CD1c-positive myeloid dendritic cell (primary cell): ENCODE measurements at regions not wholly inside any gene's neighbourhood (a gene's known extent, or its start where the extent isn't known, plus 50 kb on each side); places are given as distances from the start of the nearest gene placed in this dataset.

Source experiments
- DNase-seq: peaks from one replicate; pipeline ENCODE4 v3.0.0-alpha.2; 2016; ENCODE audit errors: extremely low spot score

- DNase-seq: no peak
These were observed 304.4 kb downstream of the KCNS3 start for GRCh38 chr2:18182861-18183260.

- no peak for DNase-seq
These were observed 302.4 kb downstream of the KCNS3 start for GRCh38 chr2:18180912-18181311.

- no peak for DNase-seq
These were observed 301.7 kb downstream of the KCNS3 start for GRCh38 chr2:18180031-18180610.

- DNase-seq: peak; percentile 53
These were observed 300.4 kb downstream of the KCNS3 start for GRCh38 chr2:18178736-18179349.

GRCh38 chr2:18176679-18177215, 298.3 kb downstream of the KCNS3 start:
- DNase-seq: no peak

GRCh38 chr2:18172607-18173006, 294.1 kb downstream of the KCNS3 start:
- no peak for DNase-seq

GRCh38 chr2:18171191-18172139, 293.0 kb downstream of the KCNS3 start:
- DNase-seq: no peak

GRCh38 chr2:18170642-18171041, 292.2 kb downstream of the KCNS3 start:
- DNase-seq: no peak

- DNase-seq: no peak
These were observed 291.4 kb downstream of the KCNS3 start for GRCh38 chr2:18169893-18170175.

GRCh38 chr2:18169121-18169892, 290.8 kb downstream of the KCNS3 start:
- DNase-seq: no peak

- no peak for DNase-seq
These were observed 289.4 kb downstream of the KCNS3 start for GRCh38 chr2:18167871-18168270.

- DNase-seq: no peak
These were observed 283.2 kb downstream of the KCNS3 start for GRCh38 chr2:18161681-18162080.

GRCh38 chr2:18159896-18160295, 281.4 kb downstream of the KCNS3 start:
- no peak for DNase-seq

- no peak for DNase-seq
These were observed 278.0 kb downstream of the KCNS3 start for GRCh38 chr2:18156421-18156820.

- no peak for DNase-seq
These were observed 277.5 kb downstream of the KCNS3 start for GRCh38 chr2:18156002-18156401.

- no peak for DNase-seq
These were observed 276.3 kb downstream of the KCNS3 start for GRCh38 chr2:18154812-18155211.

GRCh38 chr2:18154259-18154658, 275.8 kb downstream of the KCNS3 start:
- DNase-seq: no peak

- DNase-seq: no peak
These were observed 275.3 kb downstream of the KCNS3 start for GRCh38 chr2:18153741-18154140.

- DNase-seq: no peak
These were observed 272.8 kb downstream of the KCNS3 start for GRCh38 chr2:18151237-18151636.

- peak; percentile 40 for DNase-seq
These were observed 271.3 kb downstream of the KCNS3 start for GRCh38 chr2:18149660-18150246.

GRCh38 chr2:18136881-18137475, 258.5 kb downstream of the KCNS3 start:
- DNase-seq: no peak
